Sigmoid colon (tissue), 6 donors: ENCODE measurements at regions not wholly inside any gene's neighbourhood (a gene's known extent, or its start where the extent isn't known, plus 50 kb on each side); places are given as distances from the start of the nearest gene placed in this dataset.

Experiments
- DNase-seq: peaks from one replicate; pipeline ENCODE4 v3.0.0-alpha.2; 2019
- H3K27ac ChIP-seq, 4 donors: fragments of 200-600 bp; sonication (generic); one replicate each; pipeline ENCODE4 v1.5.1; 2016 to 2019; ENCODE audit warnings: mild to moderate bottlenecking in 1 of 4
- H3K27me3 ChIP-seq, 3 donors: fragments of 200-600 bp; sonication (generic); one replicate each; pipeline ENCODE4 v1.5.1; 2019; ENCODE audit warnings: mild to moderate bottlenecking in 1 of 3
- H3K36me3 ChIP-seq, 4 donors: fragments of 200-600 bp; sonication (generic); one replicate each; pipeline ENCODE4 v1.5.1; 2016 to 2019
- H3K4me1 ChIP-seq, 4 donors: fragments of 200-600 bp; sonication (generic); one replicate each; pipeline ENCODE4 v1.5.1; 2017 to 2019
- H3K4me3 ChIP-seq, 4 donors: fragments of 200-600 bp; sonication (generic); one replicate each; pipeline ENCODE4 v1.5.1; 2017 to 2019; ENCODE audit warnings: mild to moderate bottlenecking in 2 of 4, moderate library complexity in 1 of 4
- H3K9me3 ChIP-seq, 4 donors: fragments of 200-600 bp in 3 of 4; sonication (generic) in 3 of 4; one replicate each; pipeline versions ENCODE4 v1.5.1 to v1.6.1; 2013 to 2019
- CTCF ChIP-seq, 4 experiments: fragments of 450-650 bp in 3 of 4; fragments of 200-600 bp in 1 of 4; IDR thresholded peaks; one replicate each; pipeline ENCODE4 v1.5.1; 2016 to 2019; ENCODE audit warnings: antibody characterized with exemption in 4 of 4, mild to moderate bottlenecking in 3 of 4, moderate library complexity in 2 of 4
- EP300 ChIP-seq, 4 donors: sonication (generic); formaldehyde crosslinking; IDR thresholded peaks; one replicate each; pipeline ENCODE4 v1.6.1; 2017; ENCODE audit warnings: antibody characterized with exemption in 4 of 4
- POLR2A ChIP-seq, 2 donors: fragments of 450-650 bp; IDR thresholded peaks; one replicate each; pipeline ENCODE4 v1.6.1; 2016; ENCODE audit warnings: antibody characterized with exemption in 2 of 2, mild to moderate bottlenecking in 2 of 2, moderate library complexity in 2 of 2
- POLR2AphosphoS5 ChIP-seq, 4 donors: sonication (generic); formaldehyde crosslinking; IDR thresholded peaks; one replicate each; pipeline ENCODE4 v1.6.1; 2017; ENCODE audit warnings: antibody characterized with exemption in 4 of 4
- WGBS, 2 donors: extraction: QIAGEN DNeasy Blood & Tissue Kit; methylation state at CpG; one replicate each; pipeline ENCODE4 v1.1.7; 2013; 5-methylcytosine and 5-hydroxymethylcytosine counted together
- intact Hi-C: fragments of 100-400 bp; cut with DNase I; formaldehyde crosslinking; loops from one replicate; pipeline ENCODE4 v1.15.1; 2023
- donor health status: healthy with polysubstance abuse.
- donor health status: healthy.

- H3K27me3 ChIP-seq: no peaks in the 10 kb centered on the region
- H3K27ac ChIP-seq: no peak overlapping the region
- H3K4me1 ChIP-seq: no peaks in the 10 kb centered on the region
- DNase-seq: no peak
- no peaks in the 10 kb centered on the region for H3K9me3 ChIP-seq
- TF ChIP-seq POLR2A (IDR thresholded peaks at IDR 0.05) (no peak), CTCF (IDR thresholded peaks at IDR 0.05) (no peak), POLR2AphosphoS5 (IDR thresholded peaks at IDR 0.05) (no peak), EP300 (IDR thresholded peaks at IDR 0.05) (no peak)
- no peak overlapping the region for H3K4me3 ChIP-seq
- 76 to 93% methylated on average over 9 of the region's 9 CpGs for WGBS, 2 donors
- no peaks in the 10 kb centered on the region for H3K36me3 ChIP-seq
- intact Hi-C loops: no loop called here
These were observed 460.4 kb upstream of the EEF2KMT start for GRCh38 chr16:5557966-5558365.

- intact Hi-C loops: no loop called here
- no peak for DNase-seq
- no peak overlapping the region for H3K4me3 ChIP-seq
- no peaks in the 10 kb centered on the region for H3K4me1 ChIP-seq
- no peaks in the 10 kb centered on the region for H3K9me3 ChIP-seq
- H3K27me3 ChIP-seq: no peaks in the 10 kb centered on the region
- no peak overlapping the region for H3K27ac ChIP-seq
- 90 to 96% methylated on average over 3 of the region's 3 CpGs for WGBS, 2 donors
- H3K36me3 ChIP-seq: no peaks in the 10 kb centered on the region
- TF ChIP-seq POLR2AphosphoS5 (IDR thresholded peaks at IDR 0.05): no peak
These were observed 459.9 kb upstream of the EEF2KMT start for GRCh38 chr16:5557448-5557847.

- 80 to 87% methylated on average over 13 of the region's 13 CpGs for WGBS, 2 donors
- intact Hi-C loops: no loop called here
- Histone ChIP-seq H3K27ac (no peak overlapping the region), H3K4me1 (no peaks in the 10 kb centered on the region), H3K27me3 (no peaks in the 10 kb centered on the region), H3K9me3 (no peaks in the 10 kb centered on the region), H3K4me3 (no peak overlapping the region), H3K36me3 (no peaks in the 10 kb centered on the region)
- no peak for DNase-seq
- TF ChIP-seq POLR2A (IDR thresholded peaks at IDR 0.05) (no peak), CTCF (IDR thresholded peaks at IDR 0.05) (no peak), EP300 (IDR thresholded peaks at IDR 0.05) (no peak), POLR2AphosphoS5 (IDR thresholded peaks at IDR 0.05) (no peak)
These were observed 458.7 kb upstream of the EEF2KMT start for GRCh38 chr16:5556158-5556810.

GRCh38 chr16:5551909-5552308 is 454.3 kb upstream of the EEF2KMT start:
- WGBS, 2 donors: 77 to 85% methylated on average over 7 of the region's 7 CpGs
- intact Hi-C loops: no loop called here
- H3K27ac ChIP-seq: no peak overlapping the region
- TF ChIP-seq EP300 (IDR thresholded peaks at IDR 0.05) (no peak), POLR2AphosphoS5 (IDR thresholded peaks at IDR 0.05) (no peak), CTCF (IDR thresholded peaks at IDR 0.05) (no peak), POLR2A (IDR thresholded peaks at IDR 0.05) (no peak)
- no peaks in the 10 kb centered on the region for H3K9me3 ChIP-seq
- DNase-seq: no peak
- H3K4me3 ChIP-seq: no peak overlapping the region
- H3K4me1 ChIP-seq: no peaks in the 10 kb centered on the region
- H3K27me3 ChIP-seq: no peaks in the 10 kb centered on the region
- no peaks in the 10 kb centered on the region for H3K36me3 ChIP-seq

GRCh38 chr16:5549802-5550201 is 452.2 kb upstream of the EEF2KMT start:
- Histone ChIP-seq H3K4me3 (no peak overlapping the region), H3K4me1 (no peaks in the 10 kb centered on the region), H3K9me3 (no peaks in the 10 kb centered on the region), H3K27ac (no peak overlapping the region), H3K36me3 (no peaks in the 10 kb centered on the region), H3K27me3 (no peaks in the 10 kb centered on the region)
- intact Hi-C loops: no loop called here
- no peak for TF ChIP-seq POLR2A (IDR thresholded peaks at IDR 0.05)
- no peak for TF ChIP-seq POLR2AphosphoS5 (IDR thresholded peaks at IDR 0.05)
- no peak for TF ChIP-seq CTCF (IDR thresholded peaks at IDR 0.05)
- TF ChIP-seq EP300 (IDR thresholded peaks at IDR 0.05): no peak
- DNase-seq: no peak
- 70 to 73% methylated on average over 3 of the region's 3 CpGs for WGBS, 2 donors
